ENCODE measurements at regions not wholly inside any gene's neighbourhood (a gene's known extent, or its start where the extent isn't known, plus 50 kb on each side); places are given as distances from the start of the nearest gene placed in this dataset.

- DNase-seq: no peak
Measured at GRCh38 chr14:84782902-84783301, 747.0 kb upstream of the FLRT2 start.

- no peak for DNase-seq
Measured at GRCh38 chr14:84783511-84783910, 746.4 kb upstream of the FLRT2 start.

- DNase-seq: no peak
Measured at GRCh38 chr14:84785996-84786395, 743.9 kb upstream of the FLRT2 start.

- no peak for DNase-seq
Measured at GRCh38 chr14:84789012-84789411, 740.9 kb upstream of the FLRT2 start.

- no peak for DNase-seq
Measured at GRCh38 chr14:84792722-84793410, 737.1 kb upstream of the FLRT2 start.

GRCh38 chr14:84797326-84797725 is 732.6 kb upstream of the FLRT2 start:
- no peak for DNase-seq

GRCh38 chr14:84804468-84804867 is 725.5 kb upstream of the FLRT2 start:
- no peak for DNase-seq

- no peak for DNase-seq
Measured at GRCh38 chr14:84804895-84805294, 725.0 kb upstream of the FLRT2 start.

- no peak for DNase-seq
Measured at GRCh38 chr14:84806181-84806580, 723.8 kb upstream of the FLRT2 start.

GRCh38 chr14:84806622-84807021 is 723.3 kb upstream of the FLRT2 start:
- DNase-seq: no peak

GRCh38 chr14:84807673-84808072 is 722.3 kb upstream of the FLRT2 start:
- no peak for DNase-seq

- no peak for DNase-seq
Measured at GRCh38 chr14:84809158-84809557, 720.8 kb upstream of the FLRT2 start.

- DNase-seq: no peak
Measured at GRCh38 chr14:84814391-84814790, 715.6 kb upstream of the FLRT2 start.

- no peak for DNase-seq
Measured at GRCh38 chr14:84819528-84819927, 710.4 kb upstream of the FLRT2 start.

- DNase-seq: no peak
Measured at GRCh38 chr14:84825481-84826251, 704.3 kb upstream of the FLRT2 start.

GRCh38 chr14:84826294-84826693 is 703.6 kb upstream of the FLRT2 start:
- no peak for DNase-seq

- DNase-seq: no peak
Measured at GRCh38 chr14:84850595-84850994, 679.3 kb upstream of the FLRT2 start.

GRCh38 chr14:84856751-84857534 is 673.0 kb upstream of the FLRT2 start:
- no peak for DNase-seq

GRCh38 chr14:84857571-84857970 is 672.4 kb upstream of the FLRT2 start:
- DNase-seq: no peak

GRCh38 chr14:84859116-84859515 is 670.8 kb upstream of the FLRT2 start:
- no peak for DNase-seq

GRCh38 chr14:84864548-84865271 is 665.2 kb upstream of the FLRT2 start:
- DNase-seq: no peak

GRCh38 chr14:84871734-84872133 is 658.2 kb upstream of the FLRT2 start:
- no peak for DNase-seq

- no peak for DNase-seq
Measured at GRCh38 chr14:84874436-84874835, 655.5 kb upstream of the FLRT2 start.

Data from activated gamma-delta T cell (primary cell).